Activated T-cell treated with anti-CD3 and anti-CD28 coated beads, Interleukin-2, amount 50 U/mL, for 4 hours (primary cell): ENCODE measurements at regions not wholly inside any gene's neighbourhood (a gene's known extent, or its start where the extent isn't known, plus 50 kb on each side); places are given as distances from the start of the nearest gene placed in this dataset.

Experiments used
- ATAC-seq, 2 donors: fragments of 200-7000 bp; cut with Tn5 transposase; one replicate each; pipeline ENCODE4 v1.10.0; 2021
- DNase-seq: peaks from one replicate; pipeline ENCODE4 v3.0.0-alpha.2; 2020
- H3K27me3 Mint-ChIP-seq: one replicate; pipeline ENCODE4 v1.8.0; 2021; ENCODE audit warnings: low read depth, mixed read lengths
- H3K36me3 Mint-ChIP-seq: one replicate; pipeline ENCODE4 v1.8.0; 2022; ENCODE audit warnings: mixed read lengths; ENCODE audit not compliant: insufficient read depth
- H3K4me1 Mint-ChIP-seq: one replicate; pipeline ENCODE4 v1.8.0; 2021; ENCODE audit warnings: low read depth, mixed read lengths
- H3K4me3 Mint-ChIP-seq: one replicate; pipeline ENCODE4 v1.8.0; 2021; ENCODE audit warnings: mild to moderate bottlenecking, moderate library complexity, mixed read lengths
- H3K9me3 Mint-ChIP-seq: one replicate; pipeline ENCODE4 v1.8.0; 2021; ENCODE audit warnings: mixed read lengths

DNA sequence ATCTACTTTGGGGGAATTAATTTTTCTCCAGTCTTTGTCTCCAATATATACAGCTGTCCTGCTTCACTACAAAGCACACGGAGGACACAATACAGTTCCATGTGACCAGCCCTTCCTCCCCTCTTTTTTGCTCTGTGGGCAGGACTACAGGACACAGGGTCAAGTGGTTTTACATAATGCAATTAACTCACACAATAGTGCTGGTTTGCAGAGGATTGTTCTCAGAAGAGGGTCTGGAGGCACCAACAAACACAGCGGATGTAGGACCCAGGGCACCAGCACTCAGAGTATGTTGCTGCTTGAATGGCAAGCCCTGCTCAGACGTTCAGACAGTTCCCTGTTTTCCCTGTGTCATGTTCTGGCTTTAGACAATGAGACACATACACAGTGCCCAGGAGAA is 52.0 kb upstream of the NPTX2 start:
- no peak for ATAC-seq
- peaks cover 24% of the 10 kb centered on the region for H3K27me3 Mint-ChIP-seq
- no peak for DNase-seq
- no peak overlapping the region for H3K4me3 Mint-ChIP-seq
- H3K4me1 Mint-ChIP-seq: no peaks in the 10 kb centered on the region
- H3K9me3 Mint-ChIP-seq: peaks cover 10% of the 10 kb centered on the region
- H3K36me3 Mint-ChIP-seq: no peaks in the 10 kb centered on the region

DNA sequence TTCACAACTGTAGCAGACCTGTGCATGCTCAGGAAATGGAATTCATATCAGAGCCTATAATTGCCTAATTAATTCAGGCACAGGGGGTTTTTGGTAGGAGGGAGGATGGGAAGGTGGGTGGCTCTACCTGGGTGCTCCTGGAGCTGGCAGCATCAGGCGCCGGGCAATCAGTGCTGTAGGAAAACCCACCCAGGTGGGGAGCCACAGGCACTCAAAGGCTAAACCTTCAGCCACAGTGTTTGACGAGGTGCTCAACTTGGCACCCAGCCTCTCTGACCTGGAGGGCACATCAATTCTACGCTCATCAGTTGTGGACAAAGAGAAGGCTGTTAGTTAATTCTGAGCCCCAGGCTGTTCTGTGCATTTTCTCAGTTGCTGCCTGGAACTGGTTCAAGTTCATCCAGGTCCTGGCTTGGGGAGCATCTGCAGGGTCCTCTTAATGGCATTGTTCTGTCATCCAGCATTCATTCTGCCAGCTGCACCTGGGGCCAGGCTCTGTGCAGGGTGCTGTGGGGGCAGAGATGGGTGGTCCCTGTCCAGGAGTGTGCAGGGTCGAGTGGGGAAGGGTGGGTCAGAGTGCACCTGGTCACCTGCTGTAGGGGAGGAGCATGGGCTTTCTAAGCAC is 54.1 kb upstream of the NPTX2 start:
- no peak for DNase-seq
- Mint-ChIP-seq H3K4me3 (no peak overlapping the region), H3K9me3 (peaks cover 10% of the 10 kb centered on the region), H3K27me3 (peaks cover 20% of the 10 kb centered on the region), H3K4me1 (no peaks in the 10 kb centered on the region), H3K36me3 (no peaks in the 10 kb centered on the region)
- ATAC-seq: no peak

DNA sequence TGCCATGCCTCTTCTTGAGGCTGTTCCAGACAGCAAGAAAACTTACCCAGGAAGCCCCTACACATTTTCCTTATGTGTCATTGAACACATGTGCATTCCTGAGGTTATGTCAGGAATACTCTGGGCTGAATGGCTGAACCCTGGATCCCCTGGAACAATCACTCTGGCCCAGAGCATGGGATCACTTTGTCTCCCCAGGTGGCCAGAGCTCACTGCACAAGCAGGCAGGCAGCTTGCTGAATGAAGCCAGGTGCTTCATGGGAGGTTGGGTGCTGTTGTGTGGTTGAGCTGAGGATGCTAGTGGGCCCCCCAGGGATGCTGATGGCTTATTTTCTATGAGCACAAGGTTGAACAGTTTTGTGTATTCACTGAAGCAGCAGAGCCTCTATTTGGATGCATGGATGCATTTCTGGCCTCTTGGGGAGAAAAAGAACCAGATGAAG is 54.7 kb upstream of the NPTX2 start:
- Mint-ChIP-seq H3K4me3 (no peak overlapping the region), H3K9me3 (peaks cover 10% of the 10 kb centered on the region), H3K4me1 (no peaks in the 10 kb centered on the region), H3K36me3 (no peaks in the 10 kb centered on the region), H3K27me3 (peaks cover 18% of the 10 kb centered on the region)
- no peak for ATAC-seq
- DNase-seq: no peak

DNA sequence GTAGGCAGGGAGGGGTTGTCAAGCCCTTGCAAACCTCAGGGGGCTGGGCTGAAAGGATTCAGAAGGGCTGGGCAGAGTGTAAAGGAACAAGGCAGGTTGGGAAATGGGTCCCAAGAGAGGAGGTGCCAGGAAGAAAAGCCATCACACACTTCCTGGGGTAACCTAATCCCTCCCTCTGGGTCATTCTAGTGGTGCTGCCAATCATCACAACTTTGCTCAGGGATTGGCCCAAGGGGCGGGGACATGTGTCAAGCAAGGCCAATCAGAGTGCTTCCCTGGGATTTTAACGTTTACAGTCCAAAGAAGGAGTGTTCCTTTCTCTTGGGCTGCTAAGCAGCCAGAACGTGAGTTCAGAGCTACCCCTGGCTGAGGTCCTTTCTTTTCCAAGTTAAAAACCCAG is 57.1 kb upstream of the NPTX2 start:
- H3K27me3 Mint-ChIP-seq: peaks cover 13% of the 10 kb centered on the region
- no peak overlapping the region for H3K4me3 Mint-ChIP-seq
- peaks cover 8% of the 10 kb centered on the region for H3K9me3 Mint-ChIP-seq
- H3K4me1 Mint-ChIP-seq: no peaks in the 10 kb centered on the region
- H3K36me3 Mint-ChIP-seq: no peaks in the 10 kb centered on the region
- DNase-seq (no peak), ATAC-seq (no peak)

DNA sequence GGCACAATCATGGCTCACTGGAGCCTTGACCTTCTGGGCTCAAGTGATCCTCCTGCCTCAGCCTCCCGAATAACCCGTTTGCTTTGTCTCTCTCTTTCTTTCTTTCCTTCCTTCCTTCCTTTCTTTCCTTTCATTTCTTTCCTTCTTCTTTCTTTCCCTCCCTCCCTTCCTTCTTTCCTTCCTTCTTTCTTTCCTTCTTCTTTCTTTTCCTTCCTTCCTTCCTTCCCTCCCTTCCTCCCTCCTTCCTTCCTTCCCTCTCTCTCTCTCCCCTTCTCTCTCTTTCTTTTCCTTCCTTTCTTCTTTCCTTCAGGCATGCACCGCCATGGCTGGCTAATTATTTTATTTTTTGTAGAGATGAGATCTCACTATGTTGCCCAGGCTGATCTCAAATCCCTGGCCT is 57.9 kb upstream of the NPTX2 start:
- H3K27me3 Mint-ChIP-seq: peaks cover 10% of the 10 kb centered on the region
- no peak for ATAC-seq
- no peak for DNase-seq
- H3K9me3 Mint-ChIP-seq: peaks cover 5% of the 10 kb centered on the region
- H3K4me3 Mint-ChIP-seq: no peak overlapping the region
- H3K36me3 Mint-ChIP-seq: no peaks in the 10 kb centered on the region
- no peaks in the 10 kb centered on the region for H3K4me1 Mint-ChIP-seq

DNA sequence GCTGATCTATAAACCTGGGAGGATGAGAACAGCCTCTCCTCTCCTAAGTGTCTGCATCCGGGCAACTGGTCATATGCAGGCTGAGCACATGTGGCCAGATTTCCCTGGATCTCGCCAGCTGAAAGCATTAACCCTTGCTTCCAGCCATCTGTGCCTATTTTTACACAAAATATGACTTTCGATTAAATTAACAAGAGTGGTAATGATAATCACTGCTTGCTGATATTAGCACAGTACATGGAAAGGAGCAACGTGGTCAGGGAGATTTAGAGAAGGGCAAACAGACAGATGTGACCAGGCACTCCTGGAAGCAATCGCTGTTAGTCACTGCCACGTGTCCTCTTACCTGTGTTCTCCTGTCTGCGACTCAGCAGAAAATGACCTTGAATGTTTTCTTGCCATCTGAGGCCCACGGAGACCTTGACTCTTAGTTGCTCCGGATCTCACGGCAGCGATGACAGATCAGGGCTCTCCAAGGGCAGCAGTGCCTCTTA is 59.5 kb upstream of the NPTX2 start:
- ATAC-seq (no peak), DNase-seq (no peak)
- Mint-ChIP-seq H3K4me1 (no peaks in the 10 kb centered on the region), H3K9me3 (peaks cover 4% of the 10 kb centered on the region), H3K27me3 (peaks cover 3% of the 10 kb centered on the region), H3K36me3 (no peaks in the 10 kb centered on the region), H3K4me3 (no peak overlapping the region)

DNA sequence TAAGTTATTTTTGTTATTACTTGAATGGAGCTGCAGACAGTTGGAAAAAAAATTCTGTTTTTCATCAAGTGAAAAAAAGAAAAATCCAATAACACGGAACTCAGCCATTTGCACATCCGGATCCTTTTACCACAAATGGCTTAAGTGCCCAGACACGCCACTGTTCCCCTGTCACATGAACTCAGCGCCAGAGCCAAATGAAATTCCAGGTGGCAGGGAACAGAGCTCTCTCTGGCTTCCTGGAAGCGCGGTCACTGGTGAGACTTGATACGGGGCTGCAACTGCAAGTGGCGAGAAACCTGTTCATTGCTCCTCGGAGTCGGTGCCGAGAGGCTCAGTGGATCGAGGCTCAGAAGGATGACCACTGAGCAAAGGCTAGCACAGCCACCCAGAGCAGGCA is 60.8 kb upstream of the NPTX2 start:
- H3K4me1 Mint-ChIP-seq: no peaks in the 10 kb centered on the region
- H3K27me3 Mint-ChIP-seq: peaks cover 3% of the 10 kb centered on the region
- ATAC-seq (no peak), DNase-seq (no peak)
- no peak overlapping the region for H3K4me3 Mint-ChIP-seq
- no peaks in the 10 kb centered on the region for H3K36me3 Mint-ChIP-seq
- peaks cover 14% of the 10 kb centered on the region for H3K9me3 Mint-ChIP-seq

DNA sequence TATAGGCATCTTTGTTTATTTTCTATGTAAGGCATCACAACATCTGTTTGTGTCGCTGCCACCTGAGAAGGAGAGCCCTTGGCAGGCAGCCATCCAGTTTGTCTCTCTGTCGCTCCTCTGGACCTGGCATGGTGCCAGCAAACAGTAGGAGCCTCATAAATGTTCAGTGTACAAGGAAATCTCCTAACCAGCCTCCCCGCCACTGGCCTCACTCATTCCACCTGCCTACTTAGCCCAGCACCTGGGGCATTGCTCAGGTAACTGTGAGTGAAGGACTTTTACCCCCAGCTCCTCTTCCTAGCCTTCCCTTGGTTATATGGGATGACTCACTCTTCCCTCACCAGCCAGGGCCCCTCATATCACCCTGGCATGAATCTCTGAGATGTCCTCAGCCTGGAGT is 61.7 kb upstream of the NPTX2 start:
- Mint-ChIP-seq H3K4me3 (no peak overlapping the region), H3K9me3 (peaks cover 14% of the 10 kb centered on the region), H3K4me1 (no peaks in the 10 kb centered on the region), H3K27me3 (peaks cover 1% of the 10 kb centered on the region), H3K36me3 (no peaks in the 10 kb centered on the region)
- DNase-seq (no peak), ATAC-seq (no peak)

DNA sequence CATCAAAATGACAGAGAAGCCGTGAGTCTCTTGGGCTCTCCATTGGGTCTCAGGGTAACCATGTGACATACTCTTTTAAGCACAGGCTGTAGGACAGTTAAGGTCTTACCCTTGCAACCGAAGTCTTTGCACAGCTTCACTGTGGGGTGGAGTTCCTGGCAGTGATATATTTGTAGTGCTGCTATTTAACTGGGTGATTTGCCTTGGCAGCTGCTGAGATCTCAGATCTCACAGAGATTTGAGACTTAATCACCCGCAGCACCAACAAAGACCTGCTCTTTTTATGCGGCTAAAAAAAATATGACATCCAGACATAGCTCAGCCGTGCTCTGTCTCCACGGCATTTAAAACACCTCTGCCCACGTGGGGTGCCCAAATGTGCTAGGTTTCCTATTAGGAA is 63.4 kb upstream of the NPTX2 start:
- Mint-ChIP-seq H3K36me3 (no peaks in the 10 kb centered on the region), H3K4me1 (no peaks in the 10 kb centered on the region), H3K9me3 (peaks cover 14% of the 10 kb centered on the region), H3K4me3 (no peak overlapping the region), H3K27me3 (no peaks in the 10 kb centered on the region)
- ATAC-seq (no peak), DNase-seq (no peak)

DNA sequence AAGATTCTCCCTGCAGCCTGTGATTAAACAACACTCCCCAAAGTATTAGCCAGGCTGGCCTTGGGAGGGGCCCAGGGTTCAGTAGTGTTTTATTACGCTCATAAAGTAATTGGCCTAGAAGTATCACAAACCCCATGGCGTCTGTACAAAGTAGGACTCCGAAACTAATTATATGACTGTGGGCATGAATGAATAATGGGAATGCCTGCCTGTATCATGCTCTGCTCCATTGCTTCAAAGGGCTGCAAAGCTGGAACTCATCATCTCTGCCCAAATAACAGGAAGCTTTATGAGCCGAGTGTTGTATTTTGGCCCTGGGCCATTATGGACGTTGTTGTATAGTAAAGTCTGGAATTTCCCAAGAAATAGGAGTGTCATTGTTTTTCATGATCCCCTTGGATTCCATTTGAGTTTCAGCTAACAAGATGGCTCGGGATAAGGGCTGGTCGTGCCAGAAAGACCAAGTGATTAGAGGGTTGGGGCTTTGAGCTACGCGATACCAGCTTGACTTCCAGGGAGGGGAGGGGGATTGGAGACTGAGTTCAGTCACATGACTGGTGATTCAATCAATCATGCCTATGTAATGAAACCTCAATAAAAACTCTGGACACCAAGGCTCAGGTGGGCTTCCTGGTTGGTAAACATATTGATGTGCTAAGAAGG is 65.3 kb upstream of the NPTX2 start:
- Mint-ChIP-seq H3K4me1 (no peaks in the 10 kb centered on the region), H3K36me3 (no peaks in the 10 kb centered on the region), H3K9me3 (peaks cover 16% of the 10 kb centered on the region), H3K27me3 (peaks cover 3% of the 10 kb centered on the region), H3K4me3 (no peak overlapping the region)
- ATAC-seq (no peak), DNase-seq (no peak)

DNA sequence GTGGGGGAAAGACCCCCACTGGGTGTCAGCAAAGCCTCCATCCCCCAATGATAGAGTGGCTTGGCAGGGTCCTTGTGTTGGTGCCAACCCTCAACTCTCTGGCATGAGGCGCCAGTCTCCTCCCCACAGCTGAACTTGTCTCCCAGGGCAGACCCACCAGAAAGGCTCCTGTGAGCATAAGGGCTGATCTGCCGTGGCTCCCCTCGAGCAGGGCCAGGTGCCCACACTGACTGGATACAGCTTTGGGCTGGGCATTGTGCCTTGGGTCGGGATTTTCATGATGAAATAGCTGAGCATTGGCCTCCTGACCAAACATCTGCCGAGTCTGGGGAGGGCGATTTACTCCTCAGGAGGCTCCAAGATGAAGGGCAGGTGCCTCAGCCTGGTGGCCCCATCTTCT is 68.1 kb upstream of the NPTX2 start:
- ATAC-seq (no peak), DNase-seq (no peak)
- no peaks in the 10 kb centered on the region for H3K36me3 Mint-ChIP-seq
- peaks cover 16% of the 10 kb centered on the region for H3K9me3 Mint-ChIP-seq
- no peaks in the 10 kb centered on the region for H3K4me1 Mint-ChIP-seq
- no peak overlapping the region for H3K4me3 Mint-ChIP-seq
- peaks cover 3% of the 10 kb centered on the region for H3K27me3 Mint-ChIP-seq

DNA sequence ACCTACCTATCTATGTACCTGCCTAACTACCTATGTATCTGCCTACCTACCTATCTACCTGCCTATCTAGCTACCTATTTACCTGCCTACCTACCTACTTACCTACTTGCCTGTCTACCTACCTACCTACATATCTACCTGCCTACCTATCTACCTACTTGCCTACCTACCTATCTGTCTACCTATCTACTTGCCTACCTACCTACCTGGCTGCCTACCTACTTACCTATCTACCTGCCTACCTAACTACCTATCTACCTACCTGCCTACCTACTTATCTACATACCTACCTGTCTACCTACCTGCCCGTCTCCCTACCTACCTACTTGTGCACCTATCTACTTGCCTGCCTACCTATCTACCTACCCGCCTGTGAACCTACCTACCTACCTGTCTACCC is 68.7 kb upstream of the NPTX2 start:
- H3K4me1 Mint-ChIP-seq: no peaks in the 10 kb centered on the region
- H3K4me3 Mint-ChIP-seq: no peak overlapping the region
- H3K9me3 Mint-ChIP-seq: peaks cover 16% of the 10 kb centered on the region
- DNase-seq (no peak), ATAC-seq (no peak)
- no peaks in the 10 kb centered on the region for H3K36me3 Mint-ChIP-seq
- H3K27me3 Mint-ChIP-seq: peaks cover 3% of the 10 kb centered on the region

DNA sequence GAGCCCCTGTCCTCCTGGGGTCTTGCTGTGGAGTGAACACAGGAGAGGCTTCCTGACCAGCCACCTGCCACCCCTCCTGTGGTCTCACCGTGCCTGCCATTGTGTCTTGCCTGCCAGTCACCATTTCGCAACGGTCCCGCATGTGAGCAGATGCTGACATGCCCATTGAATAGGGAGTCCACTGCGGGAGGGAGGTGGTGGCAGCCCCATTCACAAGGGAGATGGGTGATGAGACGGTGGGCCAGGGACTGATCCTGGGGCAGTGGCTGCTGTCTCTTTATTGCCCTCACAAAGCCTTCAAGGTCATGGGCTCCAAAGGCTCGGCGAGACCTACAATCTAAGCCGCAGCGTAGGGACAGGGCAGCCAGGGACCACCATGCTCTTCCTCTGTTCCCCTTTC is 76.0 kb upstream of the NPTX2 start:
- H3K36me3 Mint-ChIP-seq: no peaks in the 10 kb centered on the region
- peaks cover 4% of the 10 kb centered on the region for H3K9me3 Mint-ChIP-seq
- no peak for DNase-seq
- no peak for ATAC-seq
- no peak overlapping the region for H3K4me3 Mint-ChIP-seq
- H3K27me3 Mint-ChIP-seq: no peaks in the 10 kb centered on the region
- no peaks in the 10 kb centered on the region for H3K4me1 Mint-ChIP-seq

DNA sequence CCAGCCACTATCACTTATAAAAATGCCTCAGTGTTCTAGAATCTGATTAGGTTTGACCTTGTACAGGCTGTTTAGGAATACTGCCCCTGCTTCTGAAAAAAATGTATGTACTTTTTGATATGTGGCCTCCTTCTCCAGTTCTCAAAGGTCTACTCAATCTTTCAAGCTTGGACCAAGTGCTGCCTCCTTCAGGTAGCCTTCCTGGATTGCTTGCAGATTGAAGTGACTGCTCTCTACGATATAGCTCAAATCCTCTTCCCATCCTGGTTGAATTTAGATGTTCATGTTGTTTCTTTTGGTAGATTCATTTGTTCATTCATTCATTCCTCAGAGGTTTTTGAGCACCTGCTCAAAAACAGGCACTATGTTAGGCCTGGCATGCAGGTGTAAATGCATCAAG is 77.2 kb upstream of the NPTX2 start:
- Mint-ChIP-seq H3K27me3 (no peaks in the 10 kb centered on the region), H3K36me3 (no peaks in the 10 kb centered on the region), H3K4me1 (no peaks in the 10 kb centered on the region), H3K9me3 (peaks cover 4% of the 10 kb centered on the region), H3K4me3 (no peak overlapping the region)
- DNase-seq (no peak), ATAC-seq (no peak)

DNA sequence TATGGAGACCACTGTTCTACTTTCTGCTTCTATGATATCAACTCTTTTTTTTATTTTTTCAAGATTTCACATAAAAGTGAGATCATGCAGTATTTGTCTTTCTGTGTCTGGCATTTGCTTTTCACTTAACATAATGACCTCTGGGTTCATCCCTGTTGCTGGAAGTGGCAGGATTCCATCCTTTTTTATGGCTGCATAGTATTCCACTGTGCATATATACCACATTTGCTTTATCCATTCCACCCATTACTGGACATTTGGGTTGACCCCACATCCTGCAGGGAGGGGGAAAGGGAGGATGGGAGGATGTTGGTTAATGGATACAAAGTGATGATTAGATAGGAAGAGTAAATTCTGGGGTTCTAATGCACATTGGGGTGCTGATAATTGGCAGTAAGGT is 80.3 kb upstream of the NPTX2 start:
- Mint-ChIP-seq H3K9me3 (peaks cover 6% of the 10 kb centered on the region), H3K27me3 (no peaks in the 10 kb centered on the region), H3K4me1 (no peaks in the 10 kb centered on the region), H3K4me3 (no peak overlapping the region), H3K36me3 (no peaks in the 10 kb centered on the region)
- ATAC-seq (no peak), DNase-seq (no peak)
